B cell (primary cell): ENCODE measurements at regions not wholly inside any gene's neighbourhood (a gene's known extent, or its start where the extent isn't known, plus 50 kb on each side); places are given as distances from the start of the nearest gene placed in this dataset.

Experiments used
- ATAC-seq: fragments of 200-7000 bp; cut with Tn5 transposase; one replicate; pipeline ENCODE4 v1.10.0; 2021; ENCODE audit warnings: low read depth, mild to moderate bottlenecking, moderate number of reproducible peaks, moderate library complexity
- CTCF ChIA-PET: fragments of 350-600 bp; sonication (Branson Sonifier 250); formaldehyde crosslinking; loops from one replicate; lab custom pipeline; 2021; ENCODE audit warnings: antibody characterized with exemption, inconsistent platforms; lab: Charles Lee
- POLR2A ChIA-PET: fragments of 350-600 bp; sonication (Branson Sonifier 250); formaldehyde crosslinking; loops from one replicate; lab custom pipeline; 2021; ENCODE audit warnings: antibody characterized with exemption; lab: Charles Lee
- DNase-seq: peaks from one replicate; pipeline ENCODE4 v3.0.0; 2013
- H2AFZ ChIP-seq: 2 replicates; pipeline ENCODE4 v1.6.1; 2012; ENCODE audit warnings: mild to moderate bottlenecking, low read depth, low read length; ENCODE audit not compliant: insufficient read depth, poor library complexity, severe bottlenecking
- H3K27ac ChIP-seq, 2 donors: 1 replicate in 1 of 2; 2 replicates in 1 of 2; pipeline ENCODE4 v1.5.1; 2012 to 2013; ENCODE audit warnings: low read length in 2 of 2, mild to moderate bottlenecking in 2 of 2, moderate library complexity in 1 of 2
- H3K27me3 ChIP-seq, 4 experiments: fragments of 200-600 bp in 1 of 4; sonication (generic) in 1 of 4; replicated peaks in 1 of 4; 1 replicate in 2 of 4; 2 replicates in 2 of 4; pipeline versions ENCODE4 v1.6.1 to v1.7.0; 2013 to 2016; ENCODE audit warnings: low read length in 3 of 4, mild to moderate bottlenecking in 2 of 4, mixed read lengths in 1 of 4, moderate library complexity in 1 of 4; ENCODE audit not compliant: insufficient read depth in 4 of 4, control insufficient read depth in 3 of 4; ENCODE audit errors: control extremely low read depth in 1 of 4
- H3K36me3 ChIP-seq, 2 experiments: replicated peaks in 1 of 2; 1 replicate in 1 of 2; 2 replicates in 1 of 2; pipeline versions ENCODE4 v1.6.1 to v1.7.1; 2013; ENCODE audit warnings: low read length in 1 of 2; ENCODE audit not compliant: insufficient read depth in 2 of 2, control insufficient read depth in 1 of 2; ENCODE audit errors: control extremely low read depth in 1 of 2, extremely low read depth in 1 of 2
- H3K4me1 ChIP-seq, 2 donors: fragments of 200-600 bp in 1 of 2; sonication (generic) in 1 of 2; 1 replicate in 1 of 2; 2 replicates in 1 of 2; pipeline versions ENCODE4 v1.5.1 to v1.6.1; 2013 to 2017; ENCODE audit warnings: low read length in 2 of 2; ENCODE audit not compliant: control insufficient read depth in 2 of 2, insufficient read depth in 2 of 2
- H3K4me2 ChIP-seq: replicated peaks from 2 replicates; pipeline ENCODE3; 2012; ENCODE audit warnings: mild to moderate bottlenecking, low read depth, low read length; ENCODE audit not compliant: poor library complexity, severe bottlenecking
- H3K4me3 ChIP-seq, 5 experiments: fragments of 200-600 bp in 1 of 5; sonication (generic) in 1 of 5; 1 replicate in 3 of 5; 2 replicates in 2 of 5; pipeline versions ENCODE4 v1.5.1 to v1.7.0; 2011 to 2016; ENCODE audit warnings: low read length in 4 of 5, mild to moderate bottlenecking in 4 of 5, low read depth in 2 of 5, control low read depth in 1 of 5, moderate library complexity in 1 of 5; ENCODE audit not compliant: insufficient read depth in 1 of 5; ENCODE audit errors: control extremely low read depth in 1 of 5, extremely low read depth in 1 of 5
- H3K79me2 ChIP-seq: fragments of 200-600 bp; sonication (generic); one replicate; pipeline ENCODE4 v1.6.0; 2016; ENCODE audit warnings: low read length; ENCODE audit not compliant: control insufficient read depth, insufficient read depth
- H3K9ac ChIP-seq: fragments of 200-600 bp; sonication (generic); 2 replicates; pipeline ENCODE4 v1.6.1; 2017; ENCODE audit warnings: mild to moderate bottlenecking, low read length, moderate library complexity
- H3K9me3 ChIP-seq, 3 donors: one replicate each; pipeline versions ENCODE4 v1.6.1 to v1.7.1; 2013; ENCODE audit warnings: low read length in 2 of 3; ENCODE audit not compliant: control insufficient read depth in 2 of 3, insufficient read depth in 1 of 3; ENCODE audit errors: control extremely low read depth in 1 of 3
- H4K20me1 ChIP-seq: 2 replicates; pipeline ENCODE4 v1.6.0; 2012; ENCODE audit warnings: mild to moderate bottlenecking, low read length; ENCODE audit not compliant: insufficient read depth, control insufficient read depth, poor library complexity, severe bottlenecking
- H3K27ac Mint-ChIP-seq: one replicate; pipeline ENCODE4 v1.8.0; 2021; ENCODE audit warnings: mixed read lengths
- H3K27me3 Mint-ChIP-seq: one replicate; pipeline ENCODE4 v1.8.0; 2021; ENCODE audit warnings: mixed read lengths
- H3K4me1 Mint-ChIP-seq: one replicate; pipeline ENCODE4 v1.8.0; 2021; ENCODE audit warnings: mixed read lengths
- H3K4me3 Mint-ChIP-seq: one replicate; pipeline ENCODE4 v1.8.0; 2021; ENCODE audit warnings: mixed read lengths
- H3K9me3 Mint-ChIP-seq: one replicate; pipeline ENCODE4 v1.8.0; 2022; ENCODE audit warnings: mixed read lengths; ENCODE audit not compliant: insufficient read depth
- EZH2 ChIP-seq: IDR thresholded peaks from 2 replicates; pipeline ENCODE4 v1.6.1; 2012; ENCODE audit warnings: borderline replicate concordance, low read depth, mild to moderate bottlenecking, moderate library complexity, low read length; ENCODE audit not compliant: insufficient read depth, poor library complexity, severe bottlenecking
- WGBS: methylation state at CpG from one replicate; pipeline ENCODE4 v1.1.5; 2013; ENCODE audit warnings: missing lambda C conversion rate; ENCODE audit not compliant: insufficient coverage; 5-methylcytosine and 5-hydroxymethylcytosine counted together
- intact Hi-C: fragments of 100-400 bp; cut with micrococcal nuclease; formaldehyde crosslinking; loops from one replicate; pipeline ENCODE4 v1.10.0; 2022
- TF ChIP-seq, protein P1 (sequence below): fragments of 200-600 bp; IDR thresholded peaks from one replicate; pipeline ENCODE4 v1.8.0; 2022; ENCODE audit warnings: antibody characterized with exemption, mild to moderate bottlenecking

DNA sequence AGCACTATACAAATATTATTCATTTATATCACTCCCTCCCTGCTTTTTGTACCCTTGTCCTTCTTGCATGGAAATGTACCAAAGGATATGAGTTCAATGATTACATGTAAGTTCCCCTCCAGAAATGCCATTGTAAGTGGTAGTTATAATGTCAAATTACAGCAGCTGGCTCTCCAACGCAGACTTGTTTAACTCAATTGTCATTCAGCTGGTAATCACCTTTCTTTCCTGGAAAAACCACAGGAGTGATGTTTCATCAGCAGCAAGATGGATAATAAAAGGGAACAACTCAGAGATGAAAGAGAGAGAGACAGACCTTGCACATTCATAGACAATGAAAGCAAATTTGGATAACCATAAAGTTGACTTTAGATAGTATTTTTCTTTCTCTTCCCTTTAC, 578.6 kb upstream of the PBX1 start:
- H3K4me3 ChIP-seq = no peak overlapping the region
- no peak overlapping the region for H3K9ac ChIP-seq
- no peak overlapping the region for H3K4me2 ChIP-seq
- no peak for DNase-seq
- H3K27ac ChIP-seq = no peak overlapping the region
- H3K27ac Mint-ChIP-seq = no peak overlapping the region
- no CpG with 5 or more reads among the region's 1 CpG for WGBS
- no peaks in the 10 kb centered on the region for H3K79me2 ChIP-seq
- no peak for TF ChIP-seq EZH2
- TF ChIP-seq, protein P1, sequence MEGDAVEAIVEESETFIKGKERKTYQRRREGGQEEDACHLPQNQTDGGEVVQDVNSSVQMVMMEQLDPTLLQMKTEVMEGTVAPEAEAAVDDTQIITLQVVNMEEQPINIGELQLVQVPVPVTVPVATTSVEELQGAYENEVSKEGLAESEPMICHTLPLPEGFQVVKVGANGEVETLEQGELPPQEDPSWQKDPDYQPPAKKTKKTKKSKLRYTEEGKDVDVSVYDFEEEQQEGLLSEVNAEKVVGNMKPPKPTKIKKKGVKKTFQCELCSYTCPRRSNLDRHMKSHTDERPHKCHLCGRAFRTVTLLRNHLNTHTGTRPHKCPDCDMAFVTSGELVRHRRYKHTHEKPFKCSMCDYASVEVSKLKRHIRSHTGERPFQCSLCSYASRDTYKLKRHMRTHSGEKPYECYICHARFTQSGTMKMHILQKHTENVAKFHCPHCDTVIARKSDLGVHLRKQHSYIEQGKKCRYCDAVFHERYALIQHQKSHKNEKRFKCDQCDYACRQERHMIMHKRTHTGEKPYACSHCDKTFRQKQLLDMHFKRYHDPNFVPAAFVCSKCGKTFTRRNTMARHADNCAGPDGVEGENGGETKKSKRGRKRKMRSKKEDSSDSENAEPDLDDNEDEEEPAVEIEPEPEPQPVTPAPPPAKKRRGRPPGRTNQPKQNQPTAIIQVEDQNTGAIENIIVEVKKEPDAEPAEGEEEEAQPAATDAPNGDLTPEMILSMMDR = no peak
- peaks cover 7% of the 10 kb centered on the region for H3K9me3 Mint-ChIP-seq
- ChIA-PET CTCF (no interaction called here), POLR2A (no interaction called here)
- H3K27me3 Mint-ChIP-seq = no peaks in the 10 kb centered on the region
- no peaks in the 10 kb centered on the region for H3K9me3 ChIP-seq
- H4K20me1 ChIP-seq = no peaks in the 10 kb centered on the region
- H3K4me1 ChIP-seq = no peaks in the 10 kb centered on the region
- H3K4me1 Mint-ChIP-seq = no peaks in the 10 kb centered on the region
- intact Hi-C loops = no loop called here
- no peaks in the 10 kb centered on the region for H3K27me3 ChIP-seq
- no peak overlapping the region for H2AFZ ChIP-seq
- H3K36me3 ChIP-seq = no peaks in the 10 kb centered on the region
- ATAC-seq = no peak
- no peak overlapping the region for H3K4me3 Mint-ChIP-seq

DNA sequence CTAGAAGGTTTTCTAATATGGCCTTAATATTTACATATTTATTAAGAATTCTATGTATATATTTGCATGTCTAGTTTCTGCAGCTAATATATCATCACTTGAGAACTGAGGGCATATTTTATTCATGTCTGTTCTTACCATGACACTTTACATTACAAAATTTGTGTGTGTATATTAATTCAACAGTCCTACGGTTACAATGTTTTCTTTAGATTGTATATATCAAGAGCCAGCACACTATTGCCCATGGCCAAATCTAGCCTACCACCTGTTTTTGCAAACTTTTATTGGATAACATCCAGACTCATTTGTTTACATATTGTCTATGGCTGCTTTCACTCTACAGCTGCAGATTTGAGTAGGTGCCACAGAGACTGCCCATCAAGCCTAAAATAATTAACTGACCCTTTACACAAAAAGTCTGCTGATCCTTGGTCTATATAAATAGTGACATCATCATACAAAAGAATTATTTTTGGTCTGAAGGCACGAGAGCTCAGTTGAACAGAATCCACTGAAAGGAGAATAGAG, 577.4 kb upstream of the PBX1 start:
- Histone ChIP-seq H3K4me2 (no peak overlapping the region), H3K36me3 (no peaks in the 10 kb centered on the region), H3K4me1 (no peaks in the 10 kb centered on the region), H3K9ac (no peak overlapping the region), H3K27me3 (no peaks in the 10 kb centered on the region), H3K27ac (no peak overlapping the region), H3K9me3 (no peaks in the 10 kb centered on the region), H2AFZ (no peak overlapping the region), H3K79me2 (no peaks in the 10 kb centered on the region), H4K20me1 (no peaks in the 10 kb centered on the region), H3K4me3 (no peak overlapping the region)
- H3K27ac Mint-ChIP-seq = no peak overlapping the region
- no peak for TF ChIP-seq EZH2
- TF ChIP-seq, protein P1 = no peak
- CTCF ChIA-PET = no interaction called here
- H3K9me3 Mint-ChIP-seq = peaks cover 9% of the 10 kb centered on the region
- DNase-seq (no peak), ATAC-seq (no peak)
- H3K4me1 Mint-ChIP-seq = no peaks in the 10 kb centered on the region
- no peaks in the 10 kb centered on the region for H3K27me3 Mint-ChIP-seq
- H3K4me3 Mint-ChIP-seq = no peak overlapping the region
- intact Hi-C loops = no loop called here
- POLR2A ChIA-PET = no interaction called here
- no CpG with 5 or more reads among the region's 2 CpGs for WGBS
